ENCODE measurements at regions not wholly inside any gene's neighbourhood (a gene's known extent, or its start where the extent isn't known, plus 50 kb on each side); places are given as distances from the start of the nearest gene placed in this dataset.
"Not testable (repeated sequence)": the region's sequence is repeated elsewhere in the genome, so short reads cannot be mapped to it uniquely, and the experiment has no call there.

- H3K27ac Mint-ChIP-seq; H3K4me3 Mint-ChIP-seq; H3K9me3 Mint-ChIP-seq; H3K36me3 Mint-ChIP-seq (ENCODE audit: low read depth); DNase-seq; H3K4me1 Mint-ChIP-seq; POLR2A ChIA-PET; CTCF ChIA-PET: not testable (repeated sequence)
- H3K27me3 Mint-ChIP-seq: peaks cover 17% of the 10 kb centered on the region
Observed at GRCh38 chr10:27354100-27354499, 113.5 kb upstream of the ACBD5 start.

DNA sequence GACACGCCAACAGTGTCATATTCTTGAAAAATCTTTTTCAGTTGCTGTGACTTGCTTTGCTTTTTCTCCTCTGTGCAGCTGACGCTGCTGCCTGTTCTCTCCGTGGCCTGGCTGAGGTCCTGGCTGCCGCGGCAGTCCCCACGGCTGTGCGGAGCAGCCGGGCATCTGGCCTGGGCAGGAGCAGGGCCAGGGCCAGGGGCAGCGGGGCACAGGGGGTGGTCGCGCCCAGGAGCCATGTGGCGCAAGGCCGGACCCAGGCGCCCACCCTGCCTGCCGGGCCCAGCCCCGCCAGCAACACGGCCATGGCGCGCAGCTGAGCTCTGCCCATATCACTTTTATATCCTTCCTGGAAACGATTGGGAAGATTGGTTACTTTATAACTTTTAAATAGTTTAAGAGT is 109.4 kb upstream of the ACBD5 start:
- ChIA-PET POLR2A (no interaction called here), CTCF (no interaction called here)
- H3K9me3 Mint-ChIP-seq: no peaks in the 10 kb centered on the region
- DNase-seq: no peak
- peaks cover 21% of the 10 kb centered on the region for H3K4me1 Mint-ChIP-seq
- H3K27me3 Mint-ChIP-seq: peaks cover 19% of the 10 kb centered on the region
- H3K36me3 Mint-ChIP-seq (ENCODE audit: low read depth): no peaks in the 10 kb centered on the region
- no peak overlapping the region for H3K4me3 Mint-ChIP-seq
- H3K27ac Mint-ChIP-seq: no peak overlapping the region

DNA sequence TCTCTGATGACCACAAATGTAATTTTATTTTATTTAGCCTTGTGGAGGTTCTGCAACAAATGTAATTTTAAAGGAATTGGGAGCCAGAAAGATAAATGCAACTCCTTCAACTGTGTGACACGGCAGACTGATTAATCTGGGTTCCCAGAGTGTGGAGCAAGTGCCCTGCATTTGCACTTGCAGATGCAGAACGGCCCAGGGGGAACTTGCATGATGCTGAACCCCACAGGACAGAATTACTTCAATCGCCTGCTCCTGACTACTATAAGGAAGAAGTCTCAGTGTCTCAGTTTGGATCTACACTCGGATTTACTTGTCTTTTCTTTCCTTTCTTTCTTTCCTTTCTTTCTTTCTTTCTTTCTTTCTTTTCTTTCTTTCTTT is 107.2 kb upstream of the ACBD5 start:
- not testable (repeated sequence) for H3K9me3 Mint-ChIP-seq

GRCh38 chr10:27345455-27345920 is 104.9 kb upstream of the ACBD5 start:
- Mint-ChIP-seq H3K4me1 (peaks cover 24% of the 10 kb centered on the region), H3K27ac (no peak overlapping the region), H3K4me3 (no peak overlapping the region), H3K36me3 (ENCODE audit: low read depth) (no peaks in the 10 kb centered on the region), H3K9me3 (no peaks in the 10 kb centered on the region), H3K27me3 (peaks cover 12% of the 10 kb centered on the region)
- no peak for DNase-seq
- ChIA-PET CTCF (interaction anchor here (0.7 kb wide), 1 partner anchor 15 kb away, joined by 6 read pairs; no protein-coding TSS in a partner anchor), POLR2A (no interaction called here)

More for the DNA sequence above, 107.2 kb upstream of the ACBD5 start:
- H3K36me3 Mint-ChIP-seq (ENCODE audit: low read depth); H3K27ac Mint-ChIP-seq; POLR2A ChIA-PET; CTCF ChIA-PET; DNase-seq; H3K4me3 Mint-ChIP-seq: not testable (repeated sequence)
- Mint-ChIP-seq H3K4me1 (peaks cover 24% of the 10 kb centered on the region), H3K27me3 (peaks cover 25% of the 10 kb centered on the region)

DNA sequence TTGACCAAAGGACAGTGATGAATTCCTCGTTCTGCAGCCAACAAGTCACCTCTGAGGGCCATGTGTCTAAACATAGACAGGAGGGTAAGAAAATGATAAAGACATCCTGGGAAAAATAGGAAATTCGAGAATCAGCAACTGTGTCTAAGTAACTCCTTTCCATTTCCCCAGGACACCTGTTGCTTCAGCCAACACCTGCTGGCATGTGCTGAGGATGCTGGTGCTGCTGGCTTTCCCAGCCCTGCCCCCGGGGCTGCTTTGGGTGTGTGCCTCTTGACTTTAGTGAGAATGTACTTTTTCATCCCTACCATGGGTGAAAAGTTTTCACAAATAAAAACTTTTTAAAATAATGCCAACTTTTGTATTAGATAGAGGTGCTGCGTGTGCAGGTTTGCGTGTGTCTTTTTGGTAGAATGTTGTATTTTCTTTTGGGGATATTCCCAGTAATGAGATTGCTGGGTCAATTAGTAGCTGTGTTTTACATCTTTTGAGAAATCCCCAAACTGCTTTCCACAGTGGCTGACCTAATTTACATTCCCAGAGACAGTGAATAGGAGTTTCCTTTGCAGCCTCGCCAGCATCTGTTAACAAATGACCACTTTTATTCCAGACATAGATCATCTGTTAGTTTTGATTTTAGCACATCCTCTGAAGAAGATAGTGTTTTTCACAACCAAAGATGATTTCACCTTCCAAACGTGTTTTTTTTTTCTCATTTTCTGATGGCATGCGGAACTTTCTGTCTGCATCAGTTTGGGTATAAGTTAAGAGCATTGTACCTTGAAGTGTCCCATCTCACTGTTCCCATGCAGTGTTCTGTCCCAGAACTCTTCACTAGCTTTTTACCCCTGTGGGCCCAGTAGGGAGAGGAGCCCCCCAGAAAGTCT is 104.2 kb upstream of the ACBD5 start:
- Mint-ChIP-seq H3K27me3 (peaks cover 12% of the 10 kb centered on the region), H3K4me3 (no peak overlapping the region), H3K9me3 (no peaks in the 10 kb centered on the region), H3K4me1 (peaks cover 24% of the 10 kb centered on the region), H3K27ac (no peak overlapping the region), H3K36me3 (ENCODE audit: low read depth) (no peaks in the 10 kb centered on the region)
- no peak for DNase-seq
- POLR2A ChIA-PET: no interaction called here
- CTCF ChIA-PET: interaction anchor here (0.7 kb wide), 1 partner anchor 16 kb away, joined by 6 read pairs; no protein-coding TSS in a partner anchor

GRCh38 chr10:27341001-27341400 is 100.4 kb upstream of the ACBD5 start:
- DNase-seq: no peak
- H3K4me3 Mint-ChIP-seq: no peak overlapping the region
- peaks cover 16% of the 10 kb centered on the region for H3K4me1 Mint-ChIP-seq
- POLR2A ChIA-PET: no interaction called here
- H3K27me3 Mint-ChIP-seq: peaks cover 15% of the 10 kb centered on the region
- H3K9me3 Mint-ChIP-seq: no peaks in the 10 kb centered on the region
- H3K36me3 Mint-ChIP-seq (ENCODE audit: low read depth): no peaks in the 10 kb centered on the region
- CTCF ChIA-PET: no interaction called here
- no peak overlapping the region for H3K27ac Mint-ChIP-seq

- H3K9me3 Mint-ChIP-seq; H3K4me3 Mint-ChIP-seq; H3K36me3 Mint-ChIP-seq (ENCODE audit: low read depth); POLR2A ChIA-PET; H3K4me1 Mint-ChIP-seq; CTCF ChIA-PET; DNase-seq; H3K27ac Mint-ChIP-seq: not testable (repeated sequence)
- H3K27me3 Mint-ChIP-seq: peaks cover 15% of the 10 kb centered on the region
Observed at GRCh38 chr10:27335246-27335645, 94.6 kb upstream of the ACBD5 start.

DNA sequence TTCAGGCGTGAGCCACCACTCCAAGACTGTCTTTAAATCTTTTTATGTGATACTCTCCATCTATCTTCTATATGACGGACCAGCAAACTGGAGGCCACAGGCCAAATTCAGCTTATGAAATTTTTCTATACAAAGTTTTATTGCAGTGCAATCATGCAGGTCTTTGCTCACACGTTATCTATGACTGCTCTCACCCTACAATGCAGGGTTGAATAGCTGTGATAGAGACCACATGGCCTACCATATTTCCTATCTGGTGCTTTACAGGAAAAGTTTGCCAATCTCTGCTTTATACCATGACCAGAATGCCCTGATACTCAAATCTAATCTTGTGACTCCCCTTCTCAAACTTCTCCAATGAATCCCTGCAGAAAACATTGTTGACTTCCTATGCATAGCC is 89.5 kb upstream of the ACBD5 start:
- POLR2A ChIA-PET: no interaction called here
- Mint-ChIP-seq H3K27ac (no peak overlapping the region), H3K4me3 (no peak overlapping the region), H3K9me3 (no peaks in the 10 kb centered on the region), H3K27me3 (peaks cover 11% of the 10 kb centered on the region), H3K36me3 (ENCODE audit: low read depth) (no peaks in the 10 kb centered on the region), H3K4me1 (peaks cover under 1% of the 10 kb centered on the region)
- CTCF ChIA-PET: no interaction called here
- no peak for DNase-seq

DNA sequence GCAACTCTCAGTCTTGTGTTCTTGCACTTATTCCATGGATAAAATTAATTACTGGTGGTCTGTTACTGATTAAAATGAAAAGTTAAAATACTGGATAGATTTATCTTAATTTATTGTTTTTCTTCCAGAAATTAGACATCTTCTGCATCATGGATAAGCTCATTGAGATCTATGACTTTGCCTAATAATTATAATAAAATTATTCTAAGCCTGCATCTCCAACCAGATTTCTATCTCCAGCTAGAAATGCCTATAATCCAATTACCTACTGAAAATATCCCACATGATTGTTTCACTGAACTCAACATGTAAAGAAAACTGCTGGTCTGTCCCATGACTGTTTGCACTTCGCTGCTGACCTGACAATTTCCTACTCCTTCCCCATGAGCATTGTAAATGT is 88.3 kb upstream of the ACBD5 start:
- Mint-ChIP-seq H3K36me3 (ENCODE audit: low read depth) (no peaks in the 10 kb centered on the region), H3K27me3 (peaks cover 11% of the 10 kb centered on the region), H3K4me1 (no peaks in the 10 kb centered on the region), H3K4me3 (no peak overlapping the region), H3K27ac (no peak overlapping the region), H3K9me3 (no peaks in the 10 kb centered on the region)
- DNase-seq: no peak
- CTCF ChIA-PET: interaction anchor here (0.7 kb wide), 1 partner anchor 36 kb away, joined by 3 read pairs; no protein-coding TSS in a partner anchor
- POLR2A ChIA-PET: no interaction called here

DNA sequence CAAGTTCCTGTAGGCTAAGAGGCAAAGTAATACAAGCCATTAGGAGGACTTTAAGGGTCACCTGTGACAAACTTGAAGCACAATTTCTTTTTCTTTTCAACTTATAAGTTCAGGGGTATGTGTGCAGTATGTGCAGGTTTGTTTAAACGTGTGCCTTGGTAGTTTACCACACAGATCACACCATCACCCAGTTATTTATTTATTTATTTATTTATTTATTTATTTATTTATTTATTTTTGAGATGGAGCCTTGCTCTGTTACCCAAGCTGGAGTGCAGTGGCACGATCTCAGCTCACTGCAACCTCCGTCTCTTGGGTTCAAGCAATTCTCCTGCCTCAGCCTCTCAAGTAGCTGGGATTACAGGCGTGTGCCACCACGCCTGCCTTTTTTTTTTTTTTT is 86.2 kb upstream of the ACBD5 start:
- POLR2A ChIA-PET; H3K9me3 Mint-ChIP-seq; H3K4me3 Mint-ChIP-seq; H3K36me3 Mint-ChIP-seq (ENCODE audit: low read depth); H3K27ac Mint-ChIP-seq; DNase-seq; H3K4me1 Mint-ChIP-seq: not testable (repeated sequence)
- H3K27me3 Mint-ChIP-seq: peaks cover 10% of the 10 kb centered on the region
- CTCF ChIA-PET: interaction anchor here (0.6 to 0.7 kb wide), 2 partner anchors 9 to 614 kb away, joined by 3 read pairs; no protein-coding TSS in a partner anchor

GRCh38 chr10:27319752-27320431 is 79.3 kb upstream of the ACBD5 start:
- no peaks in the 10 kb centered on the region for H3K9me3 Mint-ChIP-seq
- POLR2A ChIA-PET: interaction anchor here (1.3 kb wide), 1 partner anchor 78 kb away, joined by 3 read pairs; no protein-coding TSS in a partner anchor
- H3K4me1 Mint-ChIP-seq: peaks cover 6% of the 10 kb centered on the region
- H3K27me3 Mint-ChIP-seq: peaks cover 14% of the 10 kb centered on the region
- no peak overlapping the region for H3K4me3 Mint-ChIP-seq
- no peaks in the 10 kb centered on the region for H3K36me3 Mint-ChIP-seq (ENCODE audit: low read depth)
- no peak overlapping the region for H3K27ac Mint-ChIP-seq
- CTCF ChIA-PET: no interaction called here
- no peak for DNase-seq

- Mint-ChIP-seq H3K4me1 (peaks cover 10% of the 10 kb centered on the region), H3K27me3 (peaks cover 14% of the 10 kb centered on the region)
- H3K9me3 Mint-ChIP-seq; CTCF ChIA-PET; H3K27ac Mint-ChIP-seq; DNase-seq; H3K36me3 Mint-ChIP-seq (ENCODE audit: low read depth); POLR2A ChIA-PET; H3K4me3 Mint-ChIP-seq: not testable (repeated sequence)
Observed at GRCh38 chr10:27319139-27319538, 78.5 kb upstream of the ACBD5 start.

- POLR2A ChIA-PET; DNase-seq; H3K9me3 Mint-ChIP-seq; H3K27me3 Mint-ChIP-seq; H3K4me3 Mint-ChIP-seq; CTCF ChIA-PET; H3K27ac Mint-ChIP-seq; H3K36me3 Mint-ChIP-seq (ENCODE audit: low read depth): not testable (repeated sequence)
- H3K4me1 Mint-ChIP-seq: peaks cover 10% of the 10 kb centered on the region
Observed at GRCh38 chr10:27315082-27315481, 74.5 kb upstream of the ACBD5 start.
